DND-41 (cell line): ENCODE measurements at regions not wholly inside any gene's neighbourhood (a gene's known extent, or its start where the extent isn't known, plus 50 kb on each side); places are given as distances from the start of the nearest gene placed in this dataset.
"Not testable (repeated sequence)": the region's sequence is repeated elsewhere in the genome, so short reads cannot be mapped to it uniquely, and the experiment has no call there.

Experiments used
- ATAC-seq: fragments of 200-7000 bp; cut with Tn5 transposase; 3 replicates; pipeline ENCODE4 v1.9.1; 2021; ENCODE audit warnings: low read depth; ENCODE audit not compliant: insufficient read depth
- DNase-seq: peaks from one replicate; pipeline ENCODE4 v3.0.0-alpha.2; 2020
- H2AFZ ChIP-seq: 2 replicates; pipeline ENCODE4 v1.6.0; 2012; ENCODE audit warnings: low read depth, low read length
- H3K27ac ChIP-seq: 2 replicates; pipeline ENCODE4 v1.5.1; 2012; ENCODE audit warnings: low read length, inconsistent platforms
- H3K27me3 ChIP-seq: fragments of 200-600 bp; sonication (generic); 2 replicates; pipeline ENCODE4 v1.6.0; 2012; ENCODE audit warnings: low read length, mild to moderate bottlenecking, inconsistent platforms; ENCODE audit not compliant: insufficient read depth, poor library complexity
- H3K36me3 ChIP-seq: 2 replicates; pipeline ENCODE4 v1.5.1; 2012; ENCODE audit warnings: low read length, inconsistent platforms; ENCODE audit not compliant: insufficient read depth
- H3K4me1 ChIP-seq: 2 replicates; pipeline ENCODE4 v1.5.1; 2012; ENCODE audit warnings: mild to moderate bottlenecking, low read length; ENCODE audit not compliant: insufficient read depth
- H3K4me2 ChIP-seq: 2 replicates; pipeline ENCODE4 v1.6.0; 2012; ENCODE audit warnings: mild to moderate bottlenecking, moderate library complexity, low read length, inconsistent platforms; ENCODE audit not compliant: insufficient read depth
- H3K4me3 ChIP-seq, 2 experiments: fragments of 200-600 bp in 1 of 2; shearing (Covaris generic) in 1 of 2; 2 replicates each; pipeline ENCODE4 v1.5.1; 2012 to 2016; ENCODE audit warnings: inconsistent platforms in 2 of 2, low read length in 2 of 2, mild to moderate bottlenecking in 2 of 2, low read depth in 1 of 2, moderate library complexity in 1 of 2
- H3K79me2 ChIP-seq: 2 replicates; pipeline ENCODE4 v1.6.0; 2012; ENCODE audit warnings: low read length, inconsistent platforms; ENCODE audit not compliant: insufficient read depth
- H3K9ac ChIP-seq: 2 replicates; pipeline ENCODE4 v1.6.0; 2012; ENCODE audit warnings: low read depth, mild to moderate bottlenecking, inconsistent platforms, low read length, moderate library complexity
- H3K9me3 ChIP-seq: 2 replicates; pipeline ENCODE4 v1.5.1; 2012; ENCODE audit warnings: low read length, moderate library complexity, mild to moderate bottlenecking, inconsistent platforms; ENCODE audit not compliant: insufficient read depth, severe bottlenecking
- H4K20me1 ChIP-seq: 2 replicates; pipeline ENCODE4 v1.6.0; 2012; ENCODE audit warnings: low read length; ENCODE audit not compliant: insufficient read depth
- EZH2 ChIP-seq: IDR thresholded peaks from 3 replicates; pipeline ENCODE4 v1.6.1; 2012; ENCODE audit warnings: borderline replicate concordance, low read depth, mild to moderate bottlenecking, moderate library complexity, low read length, inconsistent platforms; ENCODE audit not compliant: severe bottlenecking
- TF ChIP-seq, protein P1 (sequence below): IDR thresholded peaks from 2 replicates; pipeline ENCODE4 v1.5.1; 2012; ENCODE audit warnings: borderline replicate concordance, low read length, moderate library complexity, mild to moderate bottlenecking; ENCODE audit not compliant: poor library complexity, severe bottlenecking; ENCODE audit errors: extremely low read depth

GRCh38 chr14:106809615-106810014, 1283.2 kb downstream of the TMEM121 start:
- Histone ChIP-seq H3K4me2 (no peak overlapping the region), H4K20me1 (no peaks in the 10 kb centered on the region), H2AFZ (no peak overlapping the region), H3K36me3 (no peaks in the 10 kb centered on the region), H3K27ac (no peak overlapping the region), H3K79me2 (no peaks in the 10 kb centered on the region), H3K27me3 (no peaks in the 10 kb centered on the region), H3K9ac (no peak overlapping the region), H3K4me3 (no peak overlapping the region), H3K4me1 (0 out of 2 replicates have a peak, but pooled peaks cover 3% of the 10 kb centered on the region), H3K9me3 (no peaks in the 10 kb centered on the region)
- TF ChIP-seq, protein P1, sequence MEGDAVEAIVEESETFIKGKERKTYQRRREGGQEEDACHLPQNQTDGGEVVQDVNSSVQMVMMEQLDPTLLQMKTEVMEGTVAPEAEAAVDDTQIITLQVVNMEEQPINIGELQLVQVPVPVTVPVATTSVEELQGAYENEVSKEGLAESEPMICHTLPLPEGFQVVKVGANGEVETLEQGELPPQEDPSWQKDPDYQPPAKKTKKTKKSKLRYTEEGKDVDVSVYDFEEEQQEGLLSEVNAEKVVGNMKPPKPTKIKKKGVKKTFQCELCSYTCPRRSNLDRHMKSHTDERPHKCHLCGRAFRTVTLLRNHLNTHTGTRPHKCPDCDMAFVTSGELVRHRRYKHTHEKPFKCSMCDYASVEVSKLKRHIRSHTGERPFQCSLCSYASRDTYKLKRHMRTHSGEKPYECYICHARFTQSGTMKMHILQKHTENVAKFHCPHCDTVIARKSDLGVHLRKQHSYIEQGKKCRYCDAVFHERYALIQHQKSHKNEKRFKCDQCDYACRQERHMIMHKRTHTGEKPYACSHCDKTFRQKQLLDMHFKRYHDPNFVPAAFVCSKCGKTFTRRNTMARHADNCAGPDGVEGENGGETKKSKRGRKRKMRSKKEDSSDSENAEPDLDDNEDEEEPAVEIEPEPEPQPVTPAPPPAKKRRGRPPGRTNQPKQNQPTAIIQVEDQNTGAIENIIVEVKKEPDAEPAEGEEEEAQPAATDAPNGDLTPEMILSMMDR: no peak
- TF ChIP-seq EZH2: no peak
- no peak for DNase-seq
- no peak for ATAC-seq

GRCh38 chr14:106810168-106810567, 1283.8 kb downstream of the TMEM121 start:
- H3K36me3 ChIP-seq, H3K9ac ChIP-seq, H3K4me3 ChIP-seq, H3K4me2 ChIP-seq, H3K4me1 ChIP-seq, H2AFZ ChIP-seq, H3K9me3 ChIP-seq, H3K27me3 ChIP-seq, H3K79me2 ChIP-seq, H4K20me1 ChIP-seq, H3K27ac ChIP-seq: not testable (repeated sequence)
- ATAC-seq: peak; percentile 67; the same call in 2 of the 3 replicates
- peak; percentile 29 for DNase-seq

DNA sequence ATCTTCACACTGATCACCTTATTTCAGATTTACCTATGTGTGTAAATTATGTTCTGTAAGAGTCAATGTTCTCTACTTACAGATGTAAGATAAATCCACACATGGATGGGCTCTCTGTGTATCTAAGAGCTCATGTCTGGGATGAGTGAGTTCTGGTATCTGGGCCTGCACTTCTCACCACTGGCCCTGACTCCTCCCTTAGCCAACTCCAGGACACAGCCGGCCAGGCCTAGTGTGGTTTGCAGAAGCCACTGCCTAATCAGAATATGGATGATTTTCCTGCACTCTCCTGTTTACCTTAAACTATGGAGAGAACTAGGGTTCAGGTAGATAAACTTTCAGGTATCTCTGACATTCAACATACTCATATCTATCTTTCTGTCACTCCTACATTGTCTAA, 1284.8 kb downstream of the TMEM121 start:
- no peak overlapping the region for H3K4me2 ChIP-seq
- H3K4me1 ChIP-seq: 0 out of 2 replicates have a peak, but pooled peaks cover 3% of the 10 kb centered on the region
- H3K4me3 ChIP-seq: no peak overlapping the region
- no peak for TF ChIP-seq EZH2
- TF ChIP-seq, protein P1: no peak
- H3K79me2 ChIP-seq: no peaks in the 10 kb centered on the region
- no peaks in the 10 kb centered on the region for H3K36me3 ChIP-seq
- no peak overlapping the region for H3K27ac ChIP-seq
- ATAC-seq (no peak), DNase-seq (no peak)
- H3K9me3 ChIP-seq: no peaks in the 10 kb centered on the region
- H4K20me1 ChIP-seq: no peaks in the 10 kb centered on the region
- H3K27me3 ChIP-seq: no peaks in the 10 kb centered on the region
- no peak overlapping the region for H3K9ac ChIP-seq
- H2AFZ ChIP-seq: no peak overlapping the region

GRCh38 chr14:106812788-106813476, 1286.5 kb downstream of the TMEM121 start:
- Histone ChIP-seq H4K20me1 (no peaks in the 10 kb centered on the region), H3K9ac (no peak overlapping the region), H3K4me1 (0 out of 2 replicates have a peak, but pooled peaks cover 3% of the 10 kb centered on the region), H3K36me3 (no peaks in the 10 kb centered on the region), H3K27me3 (no peaks in the 10 kb centered on the region), H3K4me2 (no peak overlapping the region), H3K79me2 (no peaks in the 10 kb centered on the region), H3K27ac (no peak overlapping the region), H2AFZ (no peak overlapping the region), H3K9me3 (no peaks in the 10 kb centered on the region), H3K4me3 (no peak overlapping the region)
- TF ChIP-seq, protein P1: no peak
- no peak for TF ChIP-seq EZH2
- DNase-seq: no peak
- ATAC-seq: no peak
